GM18907 (cell line): ENCODE measurements at regions not wholly inside any gene's neighbourhood (a gene's known extent, or its start where the extent isn't known, plus 50 kb on each side); places are given as distances from the start of the nearest gene placed in this dataset.
"Not testable (repeated sequence)": the region's sequence is repeated elsewhere in the genome, so short reads cannot be mapped to it uniquely, and the experiment has no call there.

Experiments used
- ATAC-seq: cut with Tn5 transposase; IDR thresholded peaks from one replicate; pipeline ENCODE4 v1.9.1; 2021; ENCODE audit warnings: mild to moderate bottlenecking, moderate library complexity; ENCODE audit not compliant: unreplicated experiment

DNA sequence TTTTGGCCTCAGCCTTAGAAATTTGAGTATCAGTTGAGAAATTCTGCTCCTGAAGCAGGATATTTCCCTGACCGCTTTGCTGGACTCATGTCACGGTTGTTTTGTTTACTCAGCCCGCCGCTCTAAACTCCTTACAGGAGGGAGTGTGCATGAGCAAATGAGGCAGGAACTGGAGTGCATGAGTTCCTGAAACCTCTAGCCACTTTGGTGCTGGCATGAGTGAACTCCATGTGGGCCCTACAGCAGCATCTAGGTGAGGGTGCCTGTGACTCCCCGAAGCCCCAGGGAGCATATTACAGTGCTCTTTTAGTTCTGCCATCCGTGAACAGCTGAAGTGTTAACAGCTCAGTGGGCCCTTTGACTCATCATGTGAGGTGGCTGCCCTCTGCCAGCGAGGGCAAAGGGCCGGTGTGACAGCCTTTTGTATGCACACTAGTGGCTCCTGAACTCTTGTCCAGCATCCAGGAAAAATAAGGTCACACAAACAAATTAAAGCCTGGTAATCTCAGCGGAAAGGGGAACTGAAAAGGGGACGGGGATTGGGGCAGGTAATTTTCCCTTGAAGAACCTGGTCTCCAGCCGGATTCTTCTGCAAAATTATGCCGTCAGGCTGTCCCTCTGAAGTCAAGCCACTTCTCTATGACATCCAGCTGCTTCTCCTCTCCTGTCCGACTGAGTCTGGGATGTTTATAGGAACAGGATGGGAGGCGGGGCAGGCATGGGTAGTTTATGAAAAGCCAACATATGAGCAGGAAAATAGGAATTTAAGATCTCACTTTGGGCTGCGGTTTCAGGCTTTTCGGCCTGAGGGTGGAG lies 1668.7 kb downstream of the SUCLG1 start:
- no peak for ATAC-seq

DNA sequence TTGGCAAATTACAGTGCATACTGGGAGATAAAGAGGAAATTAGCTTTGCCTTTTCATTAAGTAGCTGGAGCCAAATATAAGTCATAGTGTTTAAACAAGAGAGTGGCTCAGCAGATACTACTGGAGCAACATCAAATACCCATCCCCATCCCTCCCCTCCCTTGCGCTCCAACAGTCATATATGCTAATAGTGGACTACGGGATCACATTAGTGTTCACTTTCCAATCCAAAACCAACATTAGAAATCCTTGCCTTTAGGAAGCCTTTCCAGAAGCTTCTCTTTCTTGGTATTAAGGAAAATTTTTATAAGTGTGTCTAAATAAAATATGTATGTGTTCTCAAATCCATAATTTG lies 1669.3 kb downstream of the SUCLG1 start:
- ATAC-seq, result no peak

DNA sequence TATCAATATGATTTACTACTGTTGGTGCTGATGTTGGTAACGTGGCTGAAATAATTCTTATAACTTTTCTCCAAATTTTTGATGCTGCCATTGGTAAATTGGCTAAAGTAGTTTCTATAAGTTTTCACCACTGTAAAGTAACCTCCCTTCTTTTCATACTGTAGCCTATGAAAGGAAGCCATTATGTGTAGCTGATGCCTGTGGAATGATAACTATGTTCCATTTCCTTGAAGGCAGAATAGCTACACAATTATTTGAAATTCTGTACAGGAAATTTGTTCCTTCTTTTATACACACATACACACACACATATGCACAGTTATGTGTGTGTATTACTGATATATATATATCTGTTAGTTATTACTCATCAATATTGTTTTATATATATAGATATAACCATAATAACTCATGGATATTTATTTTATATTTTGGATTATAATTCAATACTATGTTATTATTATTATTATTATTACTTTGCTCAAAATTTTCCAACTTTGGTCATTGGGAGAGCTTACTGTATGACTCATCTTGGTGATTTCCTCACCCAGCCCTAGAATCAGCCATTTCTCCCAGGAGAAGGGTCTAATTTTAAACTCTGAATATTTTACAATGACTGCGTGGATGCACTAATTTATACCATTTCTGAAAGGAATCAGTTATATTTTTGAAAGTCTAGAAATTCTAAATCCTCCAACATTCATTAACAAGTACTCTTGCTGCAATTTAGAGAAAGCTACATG lies 1677.7 kb downstream of the SUCLG1 start:
- no peak for ATAC-seq

DNA sequence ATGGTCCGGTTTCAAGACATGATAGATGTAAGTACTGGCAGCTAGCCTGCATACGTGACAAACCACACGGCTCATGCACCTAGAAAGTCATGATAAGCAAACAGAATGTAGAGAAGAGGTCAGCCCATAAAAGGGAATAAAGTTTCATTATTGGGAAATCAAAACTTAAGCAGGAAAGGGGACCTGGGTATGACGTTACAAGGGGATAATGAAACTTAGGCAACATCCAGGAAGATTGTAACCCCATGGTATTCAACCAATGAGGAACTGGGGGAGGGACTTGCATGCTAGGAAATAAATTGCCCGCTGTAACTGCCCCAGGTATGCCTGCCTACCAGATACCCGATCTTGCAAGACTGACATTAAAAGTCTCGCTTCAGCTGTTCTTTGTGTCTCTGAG lies 1679.0 kb downstream of the SUCLG1 start:
- no peak for ATAC-seq

DNA sequence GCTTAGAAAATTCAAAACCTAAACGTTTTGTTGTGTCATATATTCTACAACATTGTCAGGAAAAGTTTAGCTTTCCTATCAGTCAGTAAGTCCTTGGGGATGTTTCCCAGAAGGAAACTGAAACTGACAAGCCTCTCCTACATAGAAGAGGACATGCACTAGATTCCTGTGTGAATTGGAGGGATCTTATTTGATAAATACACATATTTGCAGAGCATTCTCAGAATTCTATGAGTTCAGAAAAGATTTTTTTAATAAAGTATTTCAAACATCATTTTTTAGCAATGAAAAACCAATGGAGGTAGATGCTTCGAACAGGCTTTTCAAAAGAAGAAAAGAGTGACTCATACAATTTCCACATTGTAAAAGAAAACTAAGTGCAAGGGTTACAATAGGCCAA lies 1706.7 kb downstream of the SUCLG1 start:
- no peak for ATAC-seq

DNA sequence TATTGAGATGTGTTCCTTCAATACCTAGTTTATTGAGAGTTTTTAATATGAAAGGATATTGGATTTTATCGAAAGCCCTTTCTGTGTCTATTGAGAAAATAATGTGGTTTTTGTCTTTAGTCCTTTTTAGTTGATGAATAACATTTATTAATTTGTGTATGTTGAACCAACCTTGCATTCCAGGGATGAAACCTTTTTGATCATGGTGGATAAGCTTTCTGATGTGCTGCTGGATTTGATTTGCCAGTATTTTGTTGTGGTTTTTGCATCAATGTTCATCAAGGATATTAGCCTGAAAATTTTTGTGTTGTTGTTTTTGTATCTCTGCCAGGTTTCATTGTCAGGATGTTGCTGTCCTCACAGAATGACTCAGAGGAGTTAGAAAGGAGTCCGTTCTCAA lies 1710.4 kb downstream of the SUCLG1 start:
- no peak for ATAC-seq

DNA sequence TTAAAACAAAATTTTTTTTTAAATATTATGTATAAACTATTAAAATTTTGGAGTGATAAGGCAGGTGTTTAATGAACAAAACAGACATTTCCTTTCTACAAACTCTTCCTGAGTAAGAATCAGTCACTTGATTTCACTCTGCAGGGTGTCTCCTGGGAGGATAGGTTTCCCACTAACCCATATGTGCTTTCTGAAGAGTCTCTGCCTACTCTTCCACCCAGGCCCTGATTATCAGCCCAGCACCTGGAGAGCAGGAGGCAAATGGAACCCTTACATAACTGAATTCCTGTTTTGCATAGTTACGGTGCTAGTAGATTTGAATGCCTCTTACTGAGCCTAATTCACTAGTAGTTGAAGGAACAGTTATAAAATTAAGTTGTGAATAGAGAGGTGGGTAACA lies 1718.6 kb downstream of the SUCLG1 start:
- no peak for ATAC-seq

DNA sequence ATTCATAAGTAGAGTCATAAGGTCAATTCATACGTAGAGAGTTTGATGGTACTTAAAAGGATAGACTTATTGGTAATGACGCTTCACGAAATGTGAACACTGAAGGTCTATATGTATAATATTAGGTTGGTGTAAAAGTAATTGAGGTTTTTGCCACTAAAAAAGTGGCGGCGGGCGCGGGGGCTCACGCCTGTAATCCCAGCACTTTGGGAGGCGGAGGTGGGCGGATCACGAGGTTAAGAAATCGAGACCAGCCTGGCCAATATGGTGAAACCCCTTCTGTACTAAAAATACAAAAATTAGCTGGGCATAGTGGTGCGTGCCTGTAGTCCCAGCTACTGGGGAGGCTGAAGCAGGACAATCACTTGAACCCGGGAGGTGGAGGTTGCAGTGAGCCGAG lies 1721.1 kb downstream of the SUCLG1 start:
- not testable (repeated sequence) for ATAC-seq

DNA sequence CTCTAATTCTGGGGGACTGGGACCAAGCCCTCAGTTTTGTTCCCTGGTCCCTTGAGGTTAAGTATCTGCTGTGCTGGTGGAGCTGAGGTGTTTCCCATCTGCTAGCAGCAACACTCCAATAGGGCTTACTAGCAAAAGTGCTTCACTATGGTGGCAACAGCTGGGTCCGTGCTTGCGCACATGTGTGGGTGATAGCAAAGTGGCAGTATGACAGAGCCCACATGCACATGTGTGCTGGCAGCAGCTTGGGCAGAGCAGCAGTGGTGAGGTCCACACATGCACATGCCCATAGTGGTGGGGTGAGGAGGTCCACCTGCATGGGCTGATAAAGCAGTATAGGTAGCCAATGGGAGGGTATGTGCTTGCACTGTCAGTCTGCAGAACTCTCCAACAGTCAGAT lies 1723.7 kb downstream of the SUCLG1 start:
- no peak for ATAC-seq

DNA sequence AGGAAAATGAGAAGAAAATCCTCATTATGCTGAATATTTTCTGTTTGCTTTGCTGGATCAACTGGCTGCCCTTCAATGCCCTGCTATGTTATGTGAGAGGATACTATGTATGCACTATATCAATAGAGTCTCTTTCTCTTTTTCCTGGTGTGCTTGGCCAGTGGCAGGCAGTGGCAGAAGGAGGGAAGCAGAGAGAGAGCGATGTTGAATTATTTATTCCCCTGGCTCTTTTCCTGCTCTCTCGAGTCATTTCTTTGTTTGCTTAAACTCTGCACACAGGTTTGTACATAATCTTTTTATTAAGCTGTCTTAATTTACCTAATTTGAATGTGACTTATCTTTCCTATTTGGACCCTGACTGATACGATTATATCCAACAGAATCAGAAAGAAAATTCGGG lies 1727.3 kb downstream of the SUCLG1 start:
- no peak for ATAC-seq

DNA sequence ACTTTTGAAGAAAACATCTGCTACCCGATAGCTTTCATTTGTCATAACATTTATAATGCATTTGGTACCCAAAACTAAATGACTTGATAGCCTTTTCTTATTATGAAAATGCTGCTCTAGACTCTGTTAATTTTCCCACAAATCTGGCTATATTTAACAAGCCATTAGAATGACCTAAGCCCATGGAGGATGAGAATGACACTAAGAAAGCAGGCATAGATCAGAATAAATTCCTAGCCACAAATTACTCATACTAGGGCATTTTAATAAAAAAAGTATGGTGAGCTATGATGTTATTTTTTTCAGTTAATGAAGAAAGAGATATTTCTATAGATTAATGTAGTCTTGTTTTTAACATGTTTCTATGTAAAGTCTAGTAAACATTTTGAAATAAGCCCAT lies 1728.3 kb downstream of the SUCLG1 start:
- ATAC-seq, result no peak

DNA sequence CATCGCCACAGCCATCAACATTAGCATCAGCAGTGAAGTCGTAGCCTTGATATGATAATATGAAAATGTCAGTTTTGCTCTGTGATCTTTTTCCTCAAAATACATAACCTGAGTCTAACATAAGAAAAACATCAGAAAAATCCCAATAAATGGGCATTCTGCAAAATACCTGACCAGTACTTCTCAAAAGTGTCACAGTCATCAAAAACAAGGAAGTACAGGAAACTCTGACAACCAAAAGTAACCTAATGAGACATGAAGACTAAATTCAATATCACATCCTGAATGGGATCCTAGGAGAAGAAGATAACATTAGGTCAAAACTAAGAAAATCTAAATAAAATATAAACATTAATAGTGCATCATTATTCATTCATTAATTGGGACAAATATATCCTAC lies 1731.0 kb downstream of the SUCLG1 start:
- ATAC-seq, result no peak

DNA sequence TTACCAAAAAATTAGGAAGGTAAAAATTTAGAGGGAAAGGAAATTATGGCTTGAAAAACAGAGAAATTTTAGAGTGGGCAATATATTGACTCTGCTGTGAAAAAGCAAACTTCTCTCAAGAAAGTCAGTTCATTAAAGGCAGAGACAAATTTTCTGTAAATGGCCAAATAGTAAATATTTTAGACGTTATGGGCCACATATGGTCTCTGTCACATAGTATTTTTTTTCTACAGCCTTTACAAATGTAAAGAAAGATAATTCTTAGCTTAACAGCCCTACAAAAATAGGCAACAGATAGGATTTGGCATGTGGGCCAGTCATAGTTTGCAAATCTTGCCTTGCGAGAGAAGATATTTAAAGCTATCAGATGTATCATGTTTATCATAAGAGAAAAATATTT lies 1750.4 kb downstream of the SUCLG1 start:
- no peak for ATAC-seq

DNA sequence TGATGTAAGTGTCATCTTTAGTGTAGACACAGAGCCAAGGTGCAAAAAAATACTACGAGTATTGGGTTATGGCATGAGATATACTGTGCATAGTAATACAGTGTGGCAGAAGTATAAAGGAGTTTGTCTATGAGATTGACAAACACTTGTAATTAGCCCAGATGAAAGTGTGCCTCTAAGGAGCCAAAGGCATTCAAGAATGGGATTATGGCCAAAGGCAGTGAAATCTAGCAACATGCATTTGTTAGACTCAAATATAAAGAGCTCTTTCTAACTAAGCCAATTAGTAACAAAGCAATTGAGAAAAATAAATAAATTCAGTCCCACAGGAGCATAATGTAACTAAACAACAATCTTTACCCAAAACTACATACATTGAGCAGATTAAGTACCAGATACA lies 1761.8 kb downstream of the SUCLG1 start:
- ATAC-seq, result no peak

DNA sequence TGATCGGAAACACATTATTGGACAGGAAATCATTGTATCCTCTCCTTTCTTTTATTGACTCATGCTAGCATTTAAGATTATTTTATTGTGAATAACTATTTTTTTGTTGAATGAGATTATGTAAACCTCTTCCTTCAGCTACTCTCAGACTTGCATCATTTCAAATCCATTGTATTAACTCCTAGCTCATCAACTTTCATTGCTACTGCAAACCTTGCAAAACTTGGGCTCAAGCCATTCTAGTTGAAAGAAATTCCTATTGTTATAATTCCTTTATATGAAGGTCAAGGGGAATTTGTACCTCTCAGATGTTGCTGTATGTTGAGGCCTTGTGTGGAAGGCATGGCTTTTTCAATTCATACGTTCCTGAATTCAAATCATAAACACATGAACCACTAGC lies 1764.6 kb downstream of the SUCLG1 start:
- ATAC-seq, result no peak

DNA sequence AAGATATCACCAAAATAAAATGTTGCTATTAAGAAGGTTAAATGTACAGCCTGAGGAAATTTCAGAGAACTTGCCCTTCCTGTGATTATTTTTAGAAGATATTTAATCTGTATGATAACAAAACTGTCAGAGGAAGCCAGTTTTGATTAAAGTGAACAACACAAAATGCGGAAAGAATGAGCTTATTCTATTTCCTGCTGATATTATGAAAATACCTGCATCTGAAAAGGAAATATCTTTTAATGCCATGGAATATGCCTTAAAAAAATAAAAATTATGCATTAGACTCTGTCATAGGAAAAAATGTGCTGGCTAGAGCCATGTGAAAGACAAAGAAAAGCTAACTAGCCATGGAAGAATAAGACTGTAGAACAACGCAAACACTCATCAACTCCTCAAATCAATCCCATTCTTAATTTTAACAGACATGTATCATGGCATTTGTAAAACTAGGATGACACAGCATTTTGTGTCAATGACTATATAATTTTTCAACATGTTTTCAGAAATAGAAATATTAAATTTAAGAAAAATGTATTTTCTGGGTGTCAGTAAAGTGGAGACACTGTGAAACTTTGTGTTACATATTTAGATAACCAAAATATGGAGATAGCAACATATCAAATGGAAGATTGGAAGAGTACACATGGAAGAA lies 1768.2 kb downstream of the SUCLG1 start:
- ATAC-seq, result no peak

DNA sequence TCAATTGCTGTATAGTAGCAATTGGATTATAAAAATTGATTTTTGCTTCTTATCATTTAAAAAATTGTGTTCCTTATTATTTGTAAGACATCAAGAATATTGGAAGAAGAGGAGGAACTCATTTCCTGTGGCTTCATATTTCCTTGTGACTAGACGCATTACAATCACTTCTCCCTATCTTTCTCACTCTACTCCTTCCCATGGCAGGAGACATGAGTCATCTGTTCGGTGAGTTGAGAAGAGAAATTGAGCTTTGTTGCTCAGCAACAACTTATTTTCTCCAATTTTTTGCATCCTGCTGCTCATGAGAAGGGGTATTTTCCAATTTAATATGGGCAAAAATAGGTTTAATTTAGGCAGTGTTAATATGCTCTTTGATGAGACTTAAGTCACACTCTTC lies 1783.9 kb downstream of the SUCLG1 start:
- ATAC-seq, result no peak

DNA sequence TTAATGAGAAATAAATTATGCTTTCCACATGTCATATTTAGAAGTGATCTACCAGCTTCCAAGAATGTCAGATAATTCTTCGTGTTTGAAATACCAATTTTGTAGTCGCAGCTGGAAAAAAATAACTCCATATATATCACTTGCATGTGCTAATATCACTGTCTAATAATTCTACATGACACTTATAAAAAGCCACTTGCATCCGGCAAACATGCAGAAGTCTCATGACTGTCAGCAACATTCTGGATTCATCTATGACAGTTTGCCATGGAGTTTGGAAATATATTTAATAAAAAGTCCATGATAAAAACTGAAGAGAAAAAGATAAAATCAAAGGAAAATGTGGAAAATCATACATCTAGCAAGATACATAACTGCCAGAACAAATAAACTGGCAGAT lies 1784.4 kb downstream of the SUCLG1 start:
- ATAC-seq, result no peak

DNA sequence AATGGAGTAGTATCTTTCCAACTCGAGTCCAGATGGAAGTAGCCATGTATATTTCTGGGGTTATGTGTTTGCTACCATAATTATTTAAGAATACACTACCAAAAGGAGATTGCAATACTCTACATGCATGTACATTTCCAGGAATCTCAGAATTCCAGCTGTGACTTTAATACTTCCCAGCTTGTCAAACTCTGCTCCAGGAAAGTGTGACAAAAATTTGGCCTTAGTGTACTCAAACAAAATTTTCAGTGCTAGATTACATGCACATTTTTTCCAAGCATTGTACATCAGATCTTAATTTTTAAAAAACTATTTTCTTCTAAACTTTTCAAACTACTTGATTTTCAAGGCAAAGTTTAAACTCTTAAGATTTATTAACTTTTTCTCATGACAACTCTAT lies 1791.6 kb downstream of the SUCLG1 start:
- no peak for ATAC-seq

DNA sequence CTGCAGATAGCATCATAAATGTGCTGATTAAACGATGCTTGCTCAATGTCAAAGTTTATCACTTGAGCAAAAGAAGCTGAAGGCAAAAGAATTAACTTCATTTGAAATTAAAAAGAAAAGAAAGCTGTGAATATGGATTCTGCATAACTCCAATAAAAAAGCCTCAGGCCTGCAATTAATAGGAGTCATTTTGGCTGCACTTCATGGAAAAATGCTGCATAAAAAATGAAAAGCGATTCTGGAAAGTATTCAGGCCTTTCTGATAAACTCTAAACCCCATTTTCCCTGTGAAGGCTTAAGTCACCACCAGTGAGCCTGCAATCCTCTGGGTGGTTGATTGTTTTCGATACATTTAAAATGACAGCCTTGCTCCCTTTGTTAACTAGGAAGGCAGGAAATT lies 1793.4 kb downstream of the SUCLG1 start:
- no peak for ATAC-seq

DNA sequence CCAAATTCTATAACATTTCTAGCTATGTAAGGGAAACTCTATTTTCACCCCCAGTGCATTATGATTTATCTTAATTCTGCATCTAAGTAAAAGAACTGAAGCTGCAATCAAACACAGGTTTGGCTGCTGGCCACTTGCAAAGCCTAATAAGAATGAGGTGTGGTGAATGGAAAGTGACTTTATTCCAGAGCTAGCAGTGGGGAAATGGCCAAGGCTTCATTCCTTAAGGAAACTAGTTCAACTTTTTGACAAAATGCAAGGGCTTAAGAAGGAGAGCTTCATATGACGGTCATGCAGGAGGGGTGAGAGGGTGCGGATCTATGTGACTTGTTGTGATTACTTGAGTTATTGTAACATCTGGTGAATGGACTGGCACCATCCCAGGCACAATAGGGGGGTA lies 1802.0 kb downstream of the SUCLG1 start:
- no peak for ATAC-seq

DNA sequence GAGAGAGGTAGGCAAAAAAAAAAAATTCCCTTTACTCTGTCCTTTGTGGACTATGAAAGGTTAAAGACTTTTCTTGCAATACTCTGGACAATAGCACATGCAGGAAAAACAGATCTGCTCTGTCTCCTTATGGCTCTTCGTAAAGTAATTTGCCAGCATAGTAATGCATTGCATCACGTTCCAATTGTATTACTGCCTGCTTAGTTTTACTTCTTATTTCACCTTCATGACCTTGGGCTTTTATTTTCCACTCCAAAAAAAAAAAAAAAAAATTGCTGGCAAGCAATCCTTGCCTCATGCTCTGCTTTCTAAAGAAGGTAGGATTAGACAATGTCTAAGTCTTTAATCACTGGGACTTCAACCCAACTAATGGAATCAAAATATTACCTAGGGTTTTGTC lies 1802.7 kb downstream of the SUCLG1 start:
- no peak for ATAC-seq
